Lung (tissue), 11 donors: ENCODE measurements at regions not wholly inside any gene's neighbourhood (a gene's known extent, or its start where the extent isn't known, plus 50 kb on each side); places are given as distances from the start of the nearest gene placed in this dataset.

Experiments used
- ATAC-seq: fragments of 200-7000 bp; cut with Tn5 transposase; one replicate; pipeline ENCODE4 v1.9.1; 2020; ENCODE audit warnings: moderate number of reproducible peaks; ENCODE audit not compliant: insufficient read depth, low FRiP score
- DNase-seq, 3 donors: peaks; one replicate each; pipeline ENCODE4 v3.0.0-alpha.2; 2013 to 2017
- H3K27ac ChIP-seq, 2 donors: one replicate each; pipeline ENCODE4 v1.5.1; 2013; ENCODE audit warnings: mild to moderate bottlenecking in 2 of 2, moderate library complexity in 2 of 2, control low read depth in 1 of 2, inconsistent platforms in 1 of 2, low read depth in 1 of 2, low read length in 1 of 2
- H3K27me3 ChIP-seq, 3 donors: one replicate each; pipeline ENCODE4 v1.5.1; 2013; ENCODE audit warnings: low read length in 2 of 3; ENCODE audit not compliant: control insufficient read depth in 3 of 3, insufficient read depth in 3 of 3
- H3K36me3 ChIP-seq, 4 donors: one replicate each; pipeline ENCODE4 v1.5.1; 2013; ENCODE audit warnings: low read length in 4 of 4, mild to moderate bottlenecking in 1 of 4, moderate library complexity in 1 of 4; ENCODE audit not compliant: control insufficient read depth in 4 of 4, insufficient read depth in 4 of 4
- H3K4me1 ChIP-seq, 5 donors: one replicate each; pipeline ENCODE4 v1.5.1; 2013; ENCODE audit warnings: low read length in 5 of 5, mild to moderate bottlenecking in 2 of 5, moderate library complexity in 1 of 5; ENCODE audit not compliant: control insufficient read depth in 5 of 5, insufficient read depth in 5 of 5
- H3K4me3 ChIP-seq: one replicate; pipeline ENCODE4 v1.5.1; 2013; ENCODE audit warnings: mild to moderate bottlenecking, control low read depth, moderate library complexity
- H3K9ac ChIP-seq, 2 donors: one replicate each; pipeline ENCODE4 v1.5.1; 2013; ENCODE audit warnings: low read length in 2 of 2, control low read depth in 1 of 2; ENCODE audit not compliant: insufficient read depth in 1 of 2
- H3K9me3 ChIP-seq, 4 donors: one replicate each; pipeline ENCODE4 v1.5.1; 2013; ENCODE audit warnings: low read length in 3 of 4, mild to moderate bottlenecking in 1 of 4, moderate library complexity in 1 of 4; ENCODE audit not compliant: control insufficient read depth in 4 of 4, insufficient read depth in 3 of 4
- WGBS, 2 donors: extraction: QIAGEN DNeasy Blood & Tissue Kit; methylation state at CpG; one replicate each; pipeline ENCODE4 v1.1.7; 2013; 5-methylcytosine and 5-hydroxymethylcytosine counted together
- TF ChIP-seq, protein P1 (sequence below): IDR thresholded peaks from 2 replicates; pipeline ENCODE4 v1.5.1; 2012; ENCODE audit warnings: mild to moderate bottlenecking; ENCODE audit errors: control extremely low read depth, extremely low read depth
- donor health status: control.
- donor health status: control.
- donor health status: Bipolar disorder and iron deficiency.
- donor health status: healthy.
- donor health status: DM: yes; HTN: yes; CAD: no.

DNA sequence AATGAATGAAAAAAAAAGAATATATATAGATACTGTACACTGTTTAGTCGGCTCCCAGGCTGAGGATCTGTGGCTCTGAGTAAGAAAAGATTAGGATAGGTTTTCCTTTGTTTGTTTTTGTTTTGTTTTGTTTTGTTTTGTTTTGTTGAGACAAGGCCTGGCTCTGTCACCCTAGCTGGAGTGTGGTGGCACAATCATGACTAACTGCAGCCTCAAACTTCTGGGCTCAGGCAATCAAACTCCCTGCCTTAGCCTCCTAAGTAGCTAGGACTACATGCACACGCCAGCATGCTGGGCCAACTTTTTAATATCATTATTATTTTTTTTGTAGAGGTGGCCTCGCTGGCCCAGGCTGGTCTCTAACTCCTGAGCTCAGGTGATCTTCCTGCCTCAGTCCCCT lies 87.9 kb upstream of the PTBP2 start:
- no peaks in the 10 kb centered on the region for H3K9me3 ChIP-seq
- TF ChIP-seq, protein P1, sequence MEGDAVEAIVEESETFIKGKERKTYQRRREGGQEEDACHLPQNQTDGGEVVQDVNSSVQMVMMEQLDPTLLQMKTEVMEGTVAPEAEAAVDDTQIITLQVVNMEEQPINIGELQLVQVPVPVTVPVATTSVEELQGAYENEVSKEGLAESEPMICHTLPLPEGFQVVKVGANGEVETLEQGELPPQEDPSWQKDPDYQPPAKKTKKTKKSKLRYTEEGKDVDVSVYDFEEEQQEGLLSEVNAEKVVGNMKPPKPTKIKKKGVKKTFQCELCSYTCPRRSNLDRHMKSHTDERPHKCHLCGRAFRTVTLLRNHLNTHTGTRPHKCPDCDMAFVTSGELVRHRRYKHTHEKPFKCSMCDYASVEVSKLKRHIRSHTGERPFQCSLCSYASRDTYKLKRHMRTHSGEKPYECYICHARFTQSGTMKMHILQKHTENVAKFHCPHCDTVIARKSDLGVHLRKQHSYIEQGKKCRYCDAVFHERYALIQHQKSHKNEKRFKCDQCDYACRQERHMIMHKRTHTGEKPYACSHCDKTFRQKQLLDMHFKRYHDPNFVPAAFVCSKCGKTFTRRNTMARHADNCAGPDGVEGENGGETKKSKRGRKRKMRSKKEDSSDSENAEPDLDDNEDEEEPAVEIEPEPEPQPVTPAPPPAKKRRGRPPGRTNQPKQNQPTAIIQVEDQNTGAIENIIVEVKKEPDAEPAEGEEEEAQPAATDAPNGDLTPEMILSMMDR, result no peak
- ATAC-seq, result no peak
- H3K27me3 ChIP-seq, result no peaks in the 10 kb centered on the region
- H3K36me3 ChIP-seq, result no peaks in the 10 kb centered on the region
- H3K9ac ChIP-seq, result no peak overlapping the region
- WGBS, 2 donors, result 81 to 88% methylated on average over 3 of the region's 3 CpGs
- H3K4me3 ChIP-seq, result no peak overlapping the region
- DNase-seq, result no peak
- no peak overlapping the region for H3K27ac ChIP-seq
- H3K4me1 ChIP-seq, result peaks cover 0 to 11% (median 0%) of the 10 kb centered on the region in 5 donors

DNA sequence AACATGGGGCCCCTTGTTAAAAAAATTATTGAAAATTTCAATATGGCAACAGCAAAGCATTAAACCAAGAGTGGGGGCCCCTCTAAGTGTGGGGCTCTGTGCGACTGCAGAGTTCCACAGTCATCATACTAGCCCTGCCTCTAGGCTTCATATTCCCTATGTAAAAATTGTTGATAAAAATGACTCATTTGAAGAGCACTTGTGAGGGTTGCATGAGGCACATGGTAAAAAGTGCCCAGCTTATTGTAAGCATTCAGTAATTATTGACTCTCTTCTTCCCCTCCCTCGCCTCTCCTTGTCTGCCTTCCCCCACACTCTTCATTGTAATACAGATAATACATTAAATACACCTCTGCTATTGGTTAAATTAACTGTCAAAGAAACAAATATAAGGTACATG lies 86.7 kb upstream of the PTBP2 start:
- Histone ChIP-seq H3K27me3 (no peaks in the 10 kb centered on the region), H3K9ac (no peak overlapping the region), H3K4me1 (peaks cover 0 to 11% (median 0%) of the 10 kb centered on the region in 5 donors), H3K36me3 (no peaks in the 10 kb centered on the region), H3K9me3 (no peaks in the 10 kb centered on the region), H3K27ac (no peak overlapping the region), H3K4me3 (no peak overlapping the region)
- ATAC-seq (no peak), DNase-seq (peak in 2 of 3 donors; percentile 54 to 63)
- WGBS, 2 donors, result 66 to 94% methylated on average over 2 of the region's 2 CpGs
- TF ChIP-seq, protein P1, result no peak

DNA sequence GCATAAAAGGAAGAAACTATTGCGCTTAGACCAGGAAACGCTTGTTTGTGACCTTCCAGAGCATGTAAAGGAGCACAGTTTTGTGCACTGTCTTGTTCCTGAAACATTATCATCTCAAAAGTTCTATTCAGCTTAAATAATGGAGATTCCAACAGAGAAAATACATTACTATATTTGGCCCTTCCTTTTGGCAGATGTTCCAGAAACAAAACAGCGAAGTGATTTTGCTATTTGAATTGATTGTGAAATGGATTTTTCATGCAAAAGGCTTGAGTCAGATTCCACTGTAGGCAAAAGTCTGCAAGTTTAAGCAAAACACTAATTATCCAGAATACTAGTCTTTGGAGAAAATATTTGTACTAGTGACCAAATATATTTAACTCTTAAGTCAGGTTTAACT lies 80.3 kb upstream of the PTBP2 start:
- Histone ChIP-seq H3K9ac (no peak overlapping the region), H3K36me3 (no peaks in the 10 kb centered on the region), H3K4me1 (peaks cover 0 to 11% (median 0%) of the 10 kb centered on the region in 5 donors), H3K27me3 (no peaks in the 10 kb centered on the region), H3K4me3 (no peak overlapping the region), H3K27ac (no peak overlapping the region), H3K9me3 (no peaks in the 10 kb centered on the region)
- WGBS, 2 donors, result 71 to 87% methylated on average over 3 of the region's 3 CpGs
- peak in 2 of 3 donors; percentile 58 to 82 for DNase-seq
- no peak for ATAC-seq
- TF ChIP-seq, protein P1, result no peak

DNA sequence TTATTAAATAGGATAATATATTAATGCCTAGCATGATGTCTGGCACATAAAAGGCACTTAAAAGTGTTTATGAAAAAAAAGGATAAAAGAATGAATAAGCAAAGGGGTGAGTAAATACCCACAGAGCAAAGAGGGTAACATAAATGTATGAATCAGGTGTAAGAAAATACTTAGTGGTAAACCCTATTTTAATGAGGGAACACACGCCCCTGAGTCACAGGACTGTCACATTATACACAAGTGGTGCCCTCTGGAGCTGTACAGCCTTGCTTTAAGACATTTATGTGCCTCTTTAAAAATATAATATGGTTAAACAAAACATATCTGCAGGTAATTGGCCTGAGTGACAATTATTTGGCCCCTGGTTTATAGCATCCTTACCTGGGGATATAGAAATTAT lies 78.1 kb upstream of the PTBP2 start:
- Histone ChIP-seq H3K27ac (no peak overlapping the region), H3K4me3 (no peak overlapping the region), H3K9me3 (no peaks in the 10 kb centered on the region), H3K9ac (no peak overlapping the region), H3K27me3 (no peaks in the 10 kb centered on the region), H3K4me1 (peaks cover 0 to 11% (median 0%) of the 10 kb centered on the region in 5 donors), H3K36me3 (no peaks in the 10 kb centered on the region)
- WGBS, 2 donors, result 74 to 81% methylated on average over 1 of the region's 1 CpG
- TF ChIP-seq, protein P1, result no peak
- DNase-seq (no peak), ATAC-seq (no peak)
